HG02759 (cell line): ENCODE measurements at regions not wholly inside any gene's neighbourhood (a gene's known extent, or its start where the extent isn't known, plus 50 kb on each side); places are given as distances from the start of the nearest gene placed in this dataset.

ENCODE experiments used
- ATAC-seq: cut with Tn5 transposase; IDR thresholded peaks from one replicate; pipeline ENCODE4 v1.9.1; 2021; ENCODE audit warnings: mild to moderate bottlenecking, moderate library complexity; ENCODE audit not compliant: unreplicated experiment

DNA sequence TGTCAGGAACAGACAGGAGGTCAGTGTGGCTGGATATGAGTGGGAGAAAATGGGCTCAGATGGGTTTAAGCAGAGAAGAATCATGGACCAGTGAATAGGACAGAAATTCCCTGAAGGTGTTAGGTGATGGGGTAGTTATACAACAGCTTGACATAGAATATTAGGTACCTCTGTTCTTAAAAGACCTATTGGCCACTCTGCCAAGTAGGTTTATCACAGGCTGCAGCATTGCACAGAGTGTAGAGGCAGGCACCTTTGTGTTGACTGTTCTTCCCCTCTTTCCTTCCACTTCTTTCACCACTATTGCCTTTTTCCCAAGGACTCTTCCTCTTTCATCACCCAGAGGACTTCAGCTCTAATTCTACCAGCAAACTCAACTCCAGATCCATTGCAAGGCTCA is 274.4 kb downstream of the CDCA7 start:
- no peak for ATAC-seq

DNA sequence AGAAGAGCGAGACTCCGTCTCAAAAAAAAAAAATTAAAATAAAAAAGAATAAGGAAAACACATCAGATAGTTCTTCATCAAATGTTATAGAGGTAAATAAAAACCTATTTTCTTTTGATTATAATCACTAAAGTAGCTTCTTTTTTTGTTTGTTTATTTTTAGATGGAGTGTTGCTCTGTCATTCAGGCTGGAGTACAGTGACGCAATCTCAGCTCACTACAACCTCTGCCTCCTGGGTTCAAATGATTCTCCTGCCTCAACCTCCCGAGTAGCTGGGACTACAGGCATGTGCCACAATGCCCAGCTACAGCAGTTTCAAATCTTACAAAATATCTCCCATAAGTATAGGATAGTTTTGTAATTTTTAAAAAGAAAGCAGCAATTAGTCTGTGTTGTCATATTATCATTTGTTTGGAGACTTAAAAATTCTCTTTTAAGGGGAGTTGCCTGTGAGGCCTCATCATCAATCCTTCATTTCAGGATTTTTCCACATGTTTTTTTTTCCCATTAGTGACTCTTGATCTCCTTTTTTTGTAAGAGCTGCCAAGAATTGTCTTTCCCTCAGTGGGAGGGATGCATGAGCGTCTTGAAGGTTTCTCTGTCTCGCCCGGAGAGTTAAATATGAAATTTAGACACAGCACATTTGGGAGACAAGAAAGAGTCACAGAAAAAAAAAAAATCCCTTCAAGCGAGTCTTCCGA is 275.9 kb downstream of the CDCA7 start:
- no peak for ATAC-seq

DNA sequence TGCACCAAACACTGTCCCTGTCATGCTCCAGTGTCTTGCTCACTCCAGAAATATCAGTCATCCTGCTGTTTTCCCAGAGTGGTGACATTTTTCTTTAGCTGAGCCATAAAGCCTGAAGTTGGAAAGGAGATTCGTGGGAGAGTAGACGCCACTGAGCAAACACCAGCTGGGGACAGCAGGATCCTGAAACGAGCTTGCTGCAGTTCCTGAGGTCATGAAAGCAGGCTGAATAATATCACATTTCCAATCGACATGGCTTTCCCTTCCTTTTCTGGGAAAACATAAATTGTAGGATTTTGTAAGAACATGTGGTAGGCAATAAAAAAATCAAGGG is 276.4 kb downstream of the CDCA7 start:
- ATAC-seq = no peak

DNA sequence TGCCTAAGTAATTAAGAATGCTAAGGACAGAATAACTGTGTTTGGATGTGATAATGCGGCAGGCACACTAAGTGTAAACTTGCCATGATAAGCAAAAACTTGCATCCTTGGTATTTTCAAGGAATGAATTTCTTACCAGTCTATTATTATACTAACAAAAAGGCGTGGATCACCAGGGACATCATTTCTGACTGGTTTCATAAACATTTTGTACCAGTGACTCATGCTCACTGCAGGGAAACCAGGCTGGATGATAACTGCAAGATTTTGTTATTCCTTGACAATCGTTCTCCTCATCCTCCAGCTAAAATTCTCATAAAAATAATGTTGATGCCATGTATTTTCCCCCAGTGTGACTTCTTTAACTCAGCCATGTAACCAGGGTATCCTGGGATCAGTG is 289.5 kb downstream of the CDCA7 start:
- no peak for ATAC-seq

DNA sequence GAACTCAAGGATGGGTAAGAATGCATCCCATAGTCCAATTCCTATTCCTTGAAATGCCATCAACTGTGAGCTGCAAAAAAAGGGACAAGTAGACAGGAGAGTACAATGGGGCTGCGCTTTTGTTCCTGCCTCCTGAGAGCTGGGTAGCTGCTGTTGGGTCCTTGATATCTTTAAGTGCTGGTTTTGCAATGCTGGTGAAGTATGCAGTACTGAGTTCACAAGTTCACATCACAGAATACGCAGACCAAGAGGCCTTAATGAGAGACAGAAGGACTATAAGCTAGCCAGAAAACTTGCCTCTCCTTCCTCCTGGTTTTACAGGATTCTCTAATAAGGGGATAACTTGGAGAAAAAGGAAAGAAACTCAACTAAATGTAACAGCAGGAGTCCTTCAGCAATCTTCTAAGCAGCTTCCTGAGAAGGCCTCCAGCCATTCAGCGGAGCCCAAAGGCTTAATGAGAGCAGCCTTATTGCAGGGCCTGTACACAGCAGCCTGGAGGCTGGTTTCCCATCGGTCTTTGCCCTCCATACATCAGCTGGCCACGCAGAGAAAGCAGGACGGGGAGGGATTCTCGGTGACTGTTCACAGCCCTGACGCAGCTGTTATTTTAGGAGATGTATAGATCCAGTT is 293.1 kb downstream of the CDCA7 start:
- no peak for ATAC-seq

DNA sequence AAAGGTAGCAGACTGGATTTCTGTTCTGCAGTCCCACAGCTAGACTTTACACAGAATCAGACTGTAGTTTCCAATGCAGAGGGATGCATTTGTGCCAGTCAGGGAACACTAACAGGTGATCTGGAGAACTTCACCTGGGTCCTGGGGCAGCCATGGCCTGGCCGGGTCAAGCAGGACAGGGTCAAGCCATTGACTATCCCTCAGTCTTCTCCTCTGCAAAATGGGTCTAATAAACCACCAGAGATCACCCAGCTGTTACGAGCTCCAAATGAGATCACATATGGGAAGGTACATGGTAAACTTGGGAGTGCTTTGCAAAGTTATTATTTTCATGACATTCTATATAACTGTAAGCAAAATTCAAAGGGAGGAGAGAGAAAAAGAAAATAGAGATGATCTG is 294.1 kb downstream of the CDCA7 start:
- no peak for ATAC-seq

DNA sequence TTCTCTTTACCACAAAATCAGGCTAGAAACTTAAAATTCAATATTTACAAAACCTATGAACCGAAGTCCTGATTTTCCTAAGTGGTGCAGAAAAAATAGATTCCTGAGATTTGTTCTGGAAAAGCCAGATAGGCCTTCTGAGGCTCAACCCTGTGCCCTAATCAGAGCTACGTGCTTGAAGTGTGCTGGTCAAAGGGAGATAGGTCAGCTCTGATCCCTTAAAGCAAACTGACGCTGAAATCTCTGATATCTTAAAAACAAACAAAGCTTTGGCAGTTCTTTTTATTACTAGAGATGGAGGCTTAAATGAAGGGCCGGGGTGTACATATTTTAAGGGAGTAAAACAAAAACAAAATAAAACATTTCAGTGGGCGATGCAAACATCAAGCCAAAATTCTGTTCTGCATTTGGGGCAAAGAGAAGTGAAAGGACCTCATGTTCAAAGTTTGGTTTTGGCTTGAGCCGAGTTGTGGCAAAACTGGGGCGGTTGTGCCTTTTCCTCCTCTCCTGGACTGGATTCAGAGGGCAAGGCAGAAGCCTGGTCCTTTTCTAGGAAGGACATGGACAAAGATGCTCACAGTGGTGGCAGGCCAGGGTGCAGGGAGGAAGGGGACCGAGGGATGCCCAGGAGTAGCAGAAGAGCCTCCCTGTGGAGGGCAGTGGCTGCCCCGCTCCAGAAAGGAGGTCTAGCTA is 295.0 kb downstream of the CDCA7 start:
- no peak for ATAC-seq

DNA sequence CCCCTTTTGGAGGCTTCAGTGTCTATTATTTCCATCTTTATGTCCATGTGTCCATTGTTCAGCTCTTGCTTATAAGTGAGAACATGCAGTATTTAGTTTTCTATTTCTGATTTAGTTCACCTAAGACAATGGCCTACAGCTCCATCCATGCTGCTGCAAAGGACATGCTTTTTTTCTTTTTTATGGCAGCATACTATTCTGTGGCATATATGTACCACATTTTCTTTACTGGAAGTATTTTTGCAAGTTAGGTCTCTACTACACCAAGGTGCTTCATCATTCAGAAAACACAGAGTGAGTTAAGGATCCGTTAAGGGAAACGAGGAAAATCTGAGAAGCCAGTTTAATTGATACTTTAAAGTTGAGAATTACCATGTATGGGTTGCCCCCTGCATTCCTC is 297.2 kb downstream of the CDCA7 start:
- no peak for ATAC-seq

DNA sequence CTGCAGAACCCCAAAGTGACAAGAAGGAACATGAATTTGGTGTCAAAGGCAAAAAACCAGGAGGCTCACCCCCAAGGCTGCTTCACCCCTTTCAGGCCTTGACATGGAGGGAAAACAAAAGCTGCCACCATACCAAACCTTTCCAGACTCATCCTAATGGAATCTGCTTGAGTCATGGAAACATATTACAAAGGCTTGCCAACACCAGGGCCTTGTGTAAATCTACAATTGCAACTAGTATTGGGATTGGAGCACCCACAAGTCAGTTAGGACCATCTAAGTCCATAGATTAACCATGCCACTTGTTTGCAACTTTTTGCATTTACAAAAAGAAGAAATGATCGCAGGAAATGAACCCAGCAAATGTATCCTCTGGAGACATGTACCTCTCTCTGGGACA is 297.6 kb downstream of the CDCA7 start:
- ATAC-seq = no peak

DNA sequence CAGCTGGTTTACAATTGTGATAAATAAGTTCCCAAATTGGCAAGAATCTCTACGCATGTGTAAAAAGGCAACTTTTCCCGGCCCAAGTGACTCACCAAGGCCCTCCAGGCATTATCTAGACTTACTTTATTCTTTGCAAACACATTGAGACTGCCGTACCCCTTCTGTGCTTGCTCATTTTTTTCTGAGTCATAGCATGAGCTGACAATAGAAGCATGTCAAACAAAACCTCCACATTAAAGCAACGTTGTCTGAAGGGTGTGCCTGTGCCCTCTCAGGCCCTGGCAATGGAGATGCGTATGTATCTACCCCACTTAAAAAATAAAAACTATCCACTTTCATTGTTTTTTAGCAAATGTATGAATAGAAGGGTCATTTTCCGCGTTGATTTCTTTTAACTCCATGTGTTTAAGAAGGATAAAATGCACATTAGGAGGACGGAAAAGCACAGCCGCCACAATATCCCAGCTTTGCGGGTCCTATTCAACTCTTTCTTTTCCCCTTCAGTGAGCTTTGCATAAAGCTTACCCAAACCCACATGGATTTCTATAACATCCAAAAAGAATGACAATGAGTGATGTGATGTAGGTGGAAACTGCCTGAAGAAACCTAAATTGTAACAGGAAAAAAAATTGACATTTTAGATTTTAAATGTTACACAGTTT is 298.2 kb downstream of the CDCA7 start:
- ATAC-seq = no peak

DNA sequence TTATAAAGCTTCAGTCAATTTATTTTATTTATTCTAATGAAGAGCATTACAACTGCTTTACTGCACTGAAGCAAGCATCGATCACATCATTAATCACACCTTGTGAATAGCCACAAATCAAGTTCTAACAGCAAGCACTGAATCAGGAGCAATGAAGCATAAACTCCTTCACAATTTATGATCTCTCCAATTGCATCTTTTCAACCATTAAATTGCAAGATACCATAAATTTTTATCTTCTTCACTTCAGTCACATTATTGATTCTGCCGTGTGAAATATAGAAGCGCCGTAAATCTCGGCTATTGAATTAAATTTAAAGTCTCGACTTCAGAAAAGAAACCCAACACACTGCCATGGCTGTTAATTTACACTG is 298.7 kb downstream of the CDCA7 start:
- no peak for ATAC-seq

DNA sequence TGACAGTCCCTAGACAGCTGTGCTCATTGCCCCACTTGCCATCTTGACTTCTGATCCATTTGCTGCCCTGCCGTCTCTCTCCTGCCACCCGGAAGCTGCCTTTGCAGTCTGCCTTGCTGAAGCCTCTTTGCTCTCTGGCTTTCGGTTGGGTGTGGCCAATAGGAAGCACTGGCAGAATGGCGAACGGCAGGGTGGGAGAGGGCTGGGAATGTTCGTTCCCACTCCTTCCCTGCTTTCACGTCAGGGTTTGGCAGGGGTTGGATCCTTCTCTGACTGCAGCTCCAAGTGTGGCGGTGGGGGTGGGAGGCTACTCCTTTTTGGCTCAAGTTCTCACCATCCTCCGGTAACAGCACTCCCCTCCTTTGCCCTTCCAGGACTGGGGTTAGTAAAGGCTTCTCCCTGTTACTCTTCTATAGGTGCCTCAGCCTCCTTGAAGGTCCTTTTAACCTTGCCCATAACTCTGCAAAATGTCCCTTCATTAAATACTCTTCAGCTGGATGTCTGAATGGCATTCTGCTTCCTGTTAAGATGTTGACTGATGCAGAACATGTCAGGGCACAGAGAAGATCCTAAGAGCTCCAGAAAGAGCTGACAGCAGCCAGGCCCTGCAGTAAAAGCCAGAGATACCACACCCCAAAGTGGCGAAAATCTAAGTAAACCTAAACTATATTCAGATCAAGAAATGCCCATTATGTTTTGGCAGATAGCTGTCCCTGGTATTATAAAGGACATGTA is 299.7 kb downstream of the CDCA7 start:
- no peak for ATAC-seq

DNA sequence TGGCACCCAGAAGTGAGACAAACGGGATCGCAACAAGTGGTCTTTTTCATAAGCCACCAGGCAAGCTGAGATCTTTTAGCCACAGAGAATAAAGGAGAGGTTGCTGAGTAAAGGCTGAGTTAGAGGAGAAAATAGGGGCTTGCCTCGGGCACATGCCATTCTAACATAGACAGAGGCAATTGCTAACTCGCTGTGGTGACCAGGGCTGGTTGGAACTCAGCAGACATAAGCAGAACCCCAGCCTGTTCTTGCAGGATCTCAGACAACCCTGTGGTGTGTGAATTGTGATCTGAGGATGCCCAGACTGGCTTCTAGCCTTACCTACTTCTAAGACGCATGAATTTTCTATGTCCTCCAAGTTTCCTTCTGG is 300.2 kb downstream of the CDCA7 start:
- no peak for ATAC-seq

DNA sequence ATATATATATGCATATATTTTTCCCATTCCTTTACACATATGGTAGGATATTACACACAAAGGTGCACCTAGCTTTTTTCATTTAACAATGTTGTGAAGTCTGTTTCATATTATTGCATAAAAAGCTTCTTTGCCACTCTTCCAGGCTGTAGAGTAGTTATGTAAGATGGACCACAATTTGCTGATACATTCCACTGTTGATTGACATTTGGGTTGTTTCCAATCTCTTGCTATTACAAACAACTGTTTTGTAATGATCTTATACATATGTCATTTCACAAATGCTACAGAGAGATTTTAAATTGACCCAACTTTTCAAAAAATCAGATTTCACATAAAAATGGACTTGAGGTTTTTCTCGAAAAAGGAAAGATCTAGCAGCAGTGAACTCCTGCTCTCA is 301.4 kb downstream of the CDCA7 start:
- no peak for ATAC-seq

DNA sequence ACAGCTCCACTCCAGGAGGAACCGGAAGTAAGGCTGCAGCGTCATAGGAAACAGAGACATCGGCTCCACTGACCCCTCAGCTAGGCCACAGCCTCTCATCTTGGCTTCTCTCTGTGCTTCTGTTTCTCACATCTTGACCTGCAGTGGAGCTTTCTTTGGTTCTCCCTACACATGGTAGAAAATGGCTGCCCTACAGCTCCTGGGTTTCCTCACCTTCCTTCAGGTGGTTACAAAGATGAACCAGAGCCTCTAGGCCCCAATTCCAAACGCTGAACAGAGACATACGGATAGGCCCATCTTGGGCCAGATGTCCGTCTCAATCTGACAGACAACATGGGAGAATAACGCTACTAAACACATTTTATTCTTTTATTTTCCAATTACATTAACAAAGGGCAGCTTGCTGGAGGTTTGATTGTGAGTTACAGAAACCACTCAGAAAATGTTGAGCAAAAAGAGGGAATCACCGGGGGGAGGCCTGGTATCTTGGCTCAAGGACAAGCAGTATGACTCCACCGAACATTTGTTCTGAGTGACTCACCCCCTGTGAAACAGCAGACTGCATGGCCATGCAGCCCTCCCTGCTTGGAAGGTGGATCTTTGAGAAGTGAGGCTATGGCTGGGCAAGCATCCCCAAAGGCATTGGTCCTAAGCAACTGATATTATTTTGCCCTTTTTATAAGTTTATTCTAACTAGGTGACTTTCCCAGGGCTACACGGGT is 303.5 kb downstream of the CDCA7 start:
- ATAC-seq = no peak

DNA sequence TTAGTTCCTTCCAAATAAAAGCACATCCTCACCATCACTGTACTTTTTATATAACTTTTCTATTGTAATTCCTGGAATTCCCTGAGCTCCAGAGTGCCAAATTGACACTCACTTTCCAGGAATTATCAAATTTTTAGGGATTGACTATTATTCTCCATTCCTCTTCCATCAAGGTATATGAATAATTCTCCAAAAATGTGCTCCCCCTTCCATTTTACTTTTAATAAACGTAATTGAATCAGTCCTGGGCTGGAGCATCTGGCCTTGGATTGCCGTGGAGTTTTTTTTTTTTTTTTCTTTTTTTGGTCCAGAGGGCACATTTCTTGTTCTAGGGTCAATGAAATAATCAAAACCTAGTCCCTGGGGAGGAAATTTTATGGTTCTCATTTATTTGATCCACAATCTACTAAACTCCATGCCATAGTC is 304.3 kb downstream of the CDCA7 start:
- ATAC-seq = no peak

DNA sequence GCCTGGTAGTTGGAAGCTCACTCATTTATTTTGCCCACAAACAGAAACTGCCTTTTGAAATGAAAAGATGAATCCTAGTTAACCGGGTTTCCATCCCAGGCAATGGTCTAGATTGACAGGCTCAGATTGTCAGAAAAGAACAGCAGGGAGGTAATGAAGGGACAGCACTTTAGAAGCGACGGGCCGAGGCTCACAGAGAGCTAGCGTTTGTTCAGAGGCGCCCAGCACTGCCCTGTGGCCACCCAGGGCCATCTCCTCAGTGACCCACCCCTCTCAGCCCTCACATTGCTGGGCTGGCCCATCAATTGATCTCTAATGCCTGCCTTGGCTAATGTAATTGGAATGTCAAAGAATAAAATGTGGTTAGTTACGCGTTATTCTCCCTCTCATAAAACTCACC is 304.8 kb downstream of the CDCA7 start:
- no peak for ATAC-seq

DNA sequence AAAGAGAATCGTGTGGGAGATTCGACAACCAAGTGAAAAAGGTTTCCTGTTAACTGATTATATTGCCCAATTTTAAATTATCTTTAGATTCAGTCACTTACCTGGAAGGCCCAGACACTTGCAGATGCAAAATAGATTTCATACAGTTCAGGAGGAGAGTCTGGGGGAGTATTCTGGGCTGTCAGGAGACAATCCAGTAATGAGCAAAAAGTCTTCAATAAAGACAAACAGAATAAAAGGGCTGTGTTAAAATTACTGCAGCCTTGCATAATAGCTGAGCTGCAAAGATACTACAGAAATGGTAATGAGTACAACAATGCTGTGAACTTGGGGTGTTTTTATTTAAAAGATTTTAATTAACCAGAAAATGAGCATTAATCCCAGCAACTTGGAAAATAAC is 303.6 kb downstream of the SP3 start:
- ATAC-seq = no peak

DNA sequence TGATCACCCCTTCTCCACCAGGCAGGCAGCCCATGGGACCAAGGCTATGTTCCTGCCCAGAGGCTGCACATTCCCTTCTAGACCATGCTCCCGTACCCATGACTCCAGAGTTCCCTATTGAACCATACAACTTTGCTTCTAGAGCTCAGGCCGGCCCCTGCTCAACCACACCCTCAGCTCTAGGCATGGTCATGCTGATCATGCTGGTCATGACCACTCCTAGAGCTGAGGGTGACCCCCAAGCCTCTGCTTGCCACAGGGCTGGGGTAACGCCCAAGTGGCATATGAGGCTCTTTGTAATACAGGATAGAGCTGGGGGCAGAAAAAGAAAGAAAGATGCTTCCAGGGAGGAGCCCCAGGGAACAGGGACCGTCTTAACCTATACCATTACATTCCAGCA is 301.8 kb downstream of the SP3 start:
- ATAC-seq = no peak

DNA sequence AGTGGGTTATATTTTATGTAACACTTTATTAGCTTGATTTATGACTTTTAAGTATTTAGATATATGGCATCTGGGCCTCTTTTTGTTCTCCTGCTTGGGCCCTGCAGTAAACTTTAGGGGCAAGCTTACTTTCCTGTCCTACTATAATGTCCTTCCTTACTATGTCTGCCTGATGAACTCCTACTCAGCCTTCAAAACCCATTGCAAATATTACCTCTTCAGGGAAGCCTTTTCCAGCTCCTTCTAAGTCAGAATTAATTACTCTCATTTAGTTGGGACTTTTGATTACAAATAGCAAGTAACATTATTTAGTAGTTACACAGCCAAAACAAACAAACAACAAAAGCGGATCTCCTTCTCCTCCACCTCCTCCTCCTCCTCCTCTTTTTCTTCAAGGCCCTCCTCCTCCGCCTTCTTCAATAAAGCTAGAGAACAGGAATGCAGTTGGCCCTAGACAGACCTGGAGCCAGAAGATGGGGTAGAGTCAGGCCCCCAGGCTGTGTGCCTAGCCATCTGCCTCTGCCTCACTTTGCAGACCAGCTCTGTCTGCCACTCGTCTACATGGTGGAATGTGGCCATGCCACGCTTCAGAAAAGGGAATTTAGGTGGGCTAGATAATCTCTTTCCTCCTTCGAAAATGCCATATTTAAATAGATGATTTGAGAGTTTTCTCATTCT is 301.2 kb downstream of the SP3 start:
- ATAC-seq = no peak
